ENCODE measurements at regions not wholly inside any gene's neighbourhood (a gene's known extent, or its start where the extent isn't known, plus 50 kb on each side); places are given as distances from the start of the nearest gene placed in this dataset.

DNA sequence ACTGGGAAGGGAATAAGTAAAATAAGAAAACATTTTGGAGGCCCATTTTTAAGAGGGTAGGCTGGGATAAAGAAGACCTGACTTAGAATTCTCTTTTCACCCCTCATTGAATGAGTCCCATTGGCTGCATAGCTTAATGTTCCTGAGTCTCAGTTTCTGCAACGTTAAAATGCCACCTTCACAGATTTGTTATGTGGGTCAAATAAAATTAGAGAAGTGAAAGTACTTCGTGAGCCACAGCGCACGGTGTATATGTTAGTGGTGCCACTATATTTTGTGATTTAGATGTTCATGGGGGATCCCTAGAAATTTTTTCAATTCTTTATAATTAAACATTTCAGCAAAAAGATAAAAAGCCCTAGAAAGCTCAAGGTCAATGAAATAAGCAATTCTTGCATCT is 109.2 kb upstream of the HS3ST1 start:
- no peaks in the 10 kb centered on the region for H3K27me3 ChIP-seq (ENCODE audit: insufficient read depth, insufficient read length)
- DNase-seq (ENCODE audit: low read depth, low spot score), result no peak
- no peaks in the 10 kb centered on the region for H3K4me1 ChIP-seq (ENCODE audit: insufficient read depth, insufficient read length)
- no peak overlapping the region for H3K9ac ChIP-seq (ENCODE audit: insufficient read length, low read depth)
- no peaks in the 10 kb centered on the region for H3K9me3 ChIP-seq (ENCODE audit: insufficient read depth, low read length)
- H3K36me3 ChIP-seq (ENCODE audit: insufficient read depth, insufficient read length, low read length), result no peaks in the 10 kb centered on the region
- no peak overlapping the region for H3K4me3 ChIP-seq (ENCODE audit: insufficient read length, low read depth)
- no peak for TF ChIP-seq SUZ12 (IDR thresholded peaks at IDR 0.05; ENCODE audit: extremely low read depth, insufficient read depth, insufficient read length)
- TF ChIP-seq ZNF274 (IDR thresholded peaks at IDR 0.05; ENCODE audit: low read depth, low read length), result no peak
- no peak for TF ChIP-seq YY1 (IDR thresholded peaks at IDR 0.05; ENCODE audit: insufficient read depth, insufficient read length)

DNA sequence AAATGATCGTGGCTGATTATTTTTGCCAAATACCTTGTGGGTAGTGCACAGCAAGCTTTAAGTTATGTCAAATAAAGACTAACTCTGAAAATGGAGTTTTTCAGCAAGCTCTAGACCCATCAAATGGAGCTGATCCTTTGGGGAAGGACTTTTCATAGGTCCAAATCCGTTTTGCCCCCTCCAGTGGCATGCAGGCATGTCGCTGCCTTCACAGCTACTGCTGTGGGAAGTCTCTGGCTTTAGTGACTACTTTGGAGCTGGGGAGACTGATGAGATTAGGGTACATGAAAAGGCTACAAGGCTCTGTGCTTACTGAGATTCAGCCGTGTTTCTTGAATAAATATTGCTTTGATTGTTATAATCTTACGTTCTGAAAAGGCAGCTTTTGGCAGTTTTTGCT is 106.6 kb upstream of the HS3ST1 start:
- TF ChIP-seq SUZ12 (IDR thresholded peaks at IDR 0.05; ENCODE audit: extremely low read depth, insufficient read depth, insufficient read length), result no peak
- TF ChIP-seq ZNF274 (IDR thresholded peaks at IDR 0.05; ENCODE audit: low read depth, low read length), result no peak
- no peak for TF ChIP-seq YY1 (IDR thresholded peaks at IDR 0.05; ENCODE audit: insufficient read depth, insufficient read length)

GRCh38 chr4:11534623-11535302 is 106.1 kb upstream of the HS3ST1 start:
- Histone ChIP-seq H3K9ac (ENCODE audit: insufficient read length, low read depth) (no peak overlapping the region), H3K4me1 (ENCODE audit: insufficient read depth, insufficient read length) (no peaks in the 10 kb centered on the region), H3K4me3 (ENCODE audit: insufficient read length, low read depth) (no peak overlapping the region), H3K27me3 (ENCODE audit: insufficient read depth, insufficient read length) (no peaks in the 10 kb centered on the region), H3K36me3 (ENCODE audit: insufficient read depth, insufficient read length, low read length) (no peaks in the 10 kb centered on the region), H3K9me3 (ENCODE audit: insufficient read depth, low read length) (peaks cover 9% of the 10 kb centered on the region; the same call in 1 of the 2 replicates)
- DNase-seq (ENCODE audit: low read depth, low spot score), result no peak
- TF ChIP-seq SUZ12 (IDR thresholded peaks at IDR 0.05; ENCODE audit: extremely low read depth, insufficient read depth, insufficient read length) (no peak), ZNF274 (IDR thresholded peaks at IDR 0.05; ENCODE audit: low read depth, low read length) (no peak), YY1 (IDR thresholded peaks at IDR 0.05; ENCODE audit: insufficient read depth, insufficient read length) (no peak)

More for the DNA sequence above, 106.6 kb upstream of the HS3ST1 start:
- Histone ChIP-seq H3K4me3 (ENCODE audit: insufficient read length, low read depth) (no peak overlapping the region), H3K9ac (ENCODE audit: insufficient read length, low read depth) (no peak overlapping the region), H3K36me3 (ENCODE audit: insufficient read depth, insufficient read length, low read length) (no peaks in the 10 kb centered on the region), H3K4me1 (ENCODE audit: insufficient read depth, insufficient read length) (no peaks in the 10 kb centered on the region), H3K9me3 (ENCODE audit: insufficient read depth, low read length) (peaks cover 6% of the 10 kb centered on the region; the same call in 1 of the 2 replicates), H3K27me3 (ENCODE audit: insufficient read depth, insufficient read length) (no peaks in the 10 kb centered on the region)
- no peak for DNase-seq (ENCODE audit: low read depth, low spot score)

- no peak for DNase-seq (ENCODE audit: low read depth, low spot score)
- TF ChIP-seq YY1 (IDR thresholded peaks at IDR 0.05; ENCODE audit: insufficient read depth, insufficient read length), result no peak
- TF ChIP-seq SUZ12 (IDR thresholded peaks at IDR 0.05; ENCODE audit: extremely low read depth, insufficient read depth, insufficient read length), result no peak
- no peak for TF ChIP-seq ZNF274 (IDR thresholded peaks at IDR 0.05; ENCODE audit: low read depth, low read length)
- H3K9me3 ChIP-seq (ENCODE audit: insufficient read depth, low read length), result peaks cover 9% of the 10 kb centered on the region; the same call in 1 of the 2 replicates
These were observed 103.4 kb upstream of the HS3ST1 start for GRCh38 chr4:11532138-11532537.

DNA sequence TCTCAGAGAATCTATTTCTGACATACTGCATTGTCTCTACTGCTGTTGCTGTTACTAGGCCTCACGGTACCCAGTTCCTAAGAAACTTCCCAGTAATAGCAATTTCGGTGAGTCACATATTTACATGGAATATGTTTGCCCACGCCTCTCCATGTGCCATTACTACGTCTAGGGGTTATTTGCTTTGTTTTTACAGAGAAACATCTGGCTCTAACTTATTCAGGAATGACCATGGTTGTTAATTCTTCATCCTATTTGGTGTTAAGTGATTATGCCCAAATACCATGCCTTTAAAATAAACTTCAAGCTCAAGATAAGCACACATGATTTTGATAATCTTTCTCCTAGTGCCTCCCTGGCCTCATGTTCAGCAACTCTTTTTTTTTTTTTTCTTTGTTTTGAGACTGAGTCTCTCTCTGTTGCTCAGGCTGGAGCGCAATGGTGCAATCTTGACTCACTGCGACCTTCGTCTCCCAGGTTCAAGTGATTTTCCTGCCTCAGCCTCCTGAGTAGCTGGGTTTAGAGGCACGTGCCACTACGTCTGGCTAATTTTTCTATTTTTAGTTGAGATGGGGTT is 101.0 kb upstream of the HS3ST1 start:
- Histone ChIP-seq H3K36me3 (ENCODE audit: insufficient read depth, insufficient read length, low read length) (no peaks in the 10 kb centered on the region), H3K4me3 (ENCODE audit: insufficient read length, low read depth) (no peak overlapping the region), H3K4me1 (ENCODE audit: insufficient read depth, insufficient read length) (no peaks in the 10 kb centered on the region), H3K27me3 (ENCODE audit: insufficient read depth, insufficient read length) (no peaks in the 10 kb centered on the region), H3K9ac (ENCODE audit: insufficient read length, low read depth) (no peak overlapping the region), H3K9me3 (ENCODE audit: insufficient read depth, low read length) (peaks cover 9% of the 10 kb centered on the region; the same call in 1 of the 2 replicates)
- TF ChIP-seq ZNF274 (IDR thresholded peaks at IDR 0.05; ENCODE audit: low read depth, low read length) (no peak), YY1 (IDR thresholded peaks at IDR 0.05; ENCODE audit: insufficient read depth, insufficient read length) (no peak), SUZ12 (IDR thresholded peaks at IDR 0.05; ENCODE audit: extremely low read depth, insufficient read depth, insufficient read length) (no peak)
- no peak for DNase-seq (ENCODE audit: low read depth, low spot score)

More at GRCh38 chr4:11532138-11532537, 103.4 kb upstream of the HS3ST1 start:
- Histone ChIP-seq H3K4me1 (ENCODE audit: insufficient read depth, insufficient read length) (no peaks in the 10 kb centered on the region), H3K9ac (ENCODE audit: insufficient read length, low read depth) (no peak overlapping the region), H3K36me3 (ENCODE audit: insufficient read depth, insufficient read length, low read length) (no peaks in the 10 kb centered on the region), H3K27me3 (ENCODE audit: insufficient read depth, insufficient read length) (no peaks in the 10 kb centered on the region), H3K4me3 (ENCODE audit: insufficient read length, low read depth) (no peak overlapping the region)

DNA sequence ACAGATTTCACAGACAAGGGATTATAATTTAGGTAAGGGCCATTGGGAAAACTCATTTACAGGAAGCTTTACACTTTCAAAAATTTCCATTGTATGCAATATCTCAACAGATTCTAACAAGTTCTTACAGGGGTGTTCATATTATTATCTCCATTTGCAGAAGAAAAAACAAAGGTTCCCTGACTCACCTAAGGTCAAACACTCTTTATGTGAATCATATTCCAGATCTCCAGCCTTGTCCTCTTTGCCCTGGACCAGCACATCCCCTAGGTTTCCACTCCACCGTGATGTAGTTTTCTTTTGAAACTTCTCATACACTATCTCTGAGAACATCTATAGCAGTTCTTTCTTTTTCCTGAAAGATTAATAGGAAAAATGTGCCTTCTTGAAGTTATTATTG is 96.4 kb upstream of the HS3ST1 start:
- no peak overlapping the region for H3K4me3 ChIP-seq (ENCODE audit: insufficient read length, low read depth)
- no peaks in the 10 kb centered on the region for H3K4me1 ChIP-seq (ENCODE audit: insufficient read depth, insufficient read length)
- H3K27me3 ChIP-seq (ENCODE audit: insufficient read depth, insufficient read length), result no peaks in the 10 kb centered on the region
- no peak for TF ChIP-seq ZNF274 (IDR thresholded peaks at IDR 0.05; ENCODE audit: low read depth, low read length)
- TF ChIP-seq YY1 (IDR thresholded peaks at IDR 0.05; ENCODE audit: insufficient read depth, insufficient read length), result no peak
- no peak for TF ChIP-seq SUZ12 (IDR thresholded peaks at IDR 0.05; ENCODE audit: extremely low read depth, insufficient read depth, insufficient read length)
- DNase-seq (ENCODE audit: low read depth, low spot score), result no peak
- no peaks in the 10 kb centered on the region for H3K36me3 ChIP-seq (ENCODE audit: insufficient read depth, insufficient read length, low read length)
- 0 out of 2 replicates have a peak, but pooled peaks cover under 1% of the 10 kb centered on the region for H3K9me3 ChIP-seq (ENCODE audit: insufficient read depth, low read length)
- H3K9ac ChIP-seq (ENCODE audit: insufficient read length, low read depth), result no peak overlapping the region

DNA sequence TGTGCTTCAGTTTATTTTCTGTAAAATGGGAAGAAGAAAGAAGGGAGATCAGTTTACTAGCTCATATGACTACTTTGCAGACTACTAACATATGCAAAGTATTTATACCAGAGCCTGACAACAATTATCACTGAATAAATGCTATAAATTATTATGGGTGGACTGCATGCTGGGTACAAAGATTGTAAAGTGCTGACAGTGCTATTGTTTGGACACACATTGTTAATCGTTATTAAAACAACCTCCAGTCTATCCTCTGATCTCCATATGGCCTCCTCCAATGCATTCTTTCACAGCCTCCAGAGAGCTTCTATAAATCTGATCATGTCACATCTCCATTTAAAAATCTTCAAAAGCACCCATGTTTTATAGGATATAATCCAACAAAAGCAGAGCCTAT is 90.1 kb upstream of the HS3ST1 start:
- H3K4me3 ChIP-seq (ENCODE audit: insufficient read length, low read depth), result no peak overlapping the region
- no peaks in the 10 kb centered on the region for H3K36me3 ChIP-seq (ENCODE audit: insufficient read depth, insufficient read length, low read length)
- no peaks in the 10 kb centered on the region for H3K4me1 ChIP-seq (ENCODE audit: insufficient read depth, insufficient read length)
- no peaks in the 10 kb centered on the region for H3K27me3 ChIP-seq (ENCODE audit: insufficient read depth, insufficient read length)
- H3K9me3 ChIP-seq (ENCODE audit: insufficient read depth, low read length), result no peaks in the 10 kb centered on the region
- H3K9ac ChIP-seq (ENCODE audit: insufficient read length, low read depth), result no peak overlapping the region
- no peak for DNase-seq (ENCODE audit: low read depth, low spot score)
- TF ChIP-seq ZNF274 (IDR thresholded peaks at IDR 0.05; ENCODE audit: low read depth, low read length) (no peak), YY1 (IDR thresholded peaks at IDR 0.05; ENCODE audit: insufficient read depth, insufficient read length) (no peak), SUZ12 (IDR thresholded peaks at IDR 0.05; ENCODE audit: extremely low read depth, insufficient read depth, insufficient read length) (no peak)

Data from NT2/D1 (cell line).